ENCODE measurements at regions not wholly inside any gene's neighbourhood (a gene's known extent, or its start where the extent isn't known, plus 50 kb on each side); places are given as distances from the start of the nearest gene placed in this dataset.

DNA sequence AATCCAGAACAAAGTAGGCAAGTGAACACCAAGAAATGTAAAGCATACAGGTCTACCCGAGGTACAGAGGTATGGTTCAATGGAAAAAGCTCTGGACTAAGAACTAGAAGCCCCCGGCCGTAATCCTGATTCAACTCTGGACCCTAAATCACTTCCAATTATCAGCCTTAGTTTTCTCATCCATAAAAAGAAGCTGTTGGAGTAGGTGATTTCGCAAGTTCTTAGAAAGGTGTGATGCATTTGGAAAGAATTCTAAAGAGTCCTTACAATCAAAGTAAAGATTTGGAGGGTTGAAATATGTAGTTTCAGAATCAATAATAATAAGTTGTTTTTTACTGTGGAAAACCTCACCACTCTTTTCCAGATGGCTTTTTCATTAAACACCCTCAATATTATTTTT is 622.1 kb upstream of the ID2 start:
- no peak for DNase-seq

DNA sequence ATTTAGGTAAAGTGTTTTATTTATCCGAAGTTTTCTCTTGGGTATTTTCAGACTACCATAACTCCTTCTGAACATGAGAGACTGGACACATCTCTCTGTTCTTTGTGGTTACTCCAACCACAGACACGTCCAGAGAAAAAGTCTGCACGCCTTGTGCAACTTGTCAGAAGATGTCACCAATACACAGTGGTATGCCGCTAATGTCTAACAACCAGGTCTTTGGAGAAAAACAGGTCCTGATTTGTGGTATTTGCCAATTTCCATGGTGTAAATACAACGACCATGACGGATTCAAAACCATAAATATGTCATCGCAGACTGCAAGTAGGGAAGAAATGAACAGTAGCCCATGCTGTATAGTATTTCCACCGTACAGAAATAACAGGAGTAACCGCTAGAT is 620.6 kb upstream of the ID2 start:
- DNase-seq, result no peak

DNA sequence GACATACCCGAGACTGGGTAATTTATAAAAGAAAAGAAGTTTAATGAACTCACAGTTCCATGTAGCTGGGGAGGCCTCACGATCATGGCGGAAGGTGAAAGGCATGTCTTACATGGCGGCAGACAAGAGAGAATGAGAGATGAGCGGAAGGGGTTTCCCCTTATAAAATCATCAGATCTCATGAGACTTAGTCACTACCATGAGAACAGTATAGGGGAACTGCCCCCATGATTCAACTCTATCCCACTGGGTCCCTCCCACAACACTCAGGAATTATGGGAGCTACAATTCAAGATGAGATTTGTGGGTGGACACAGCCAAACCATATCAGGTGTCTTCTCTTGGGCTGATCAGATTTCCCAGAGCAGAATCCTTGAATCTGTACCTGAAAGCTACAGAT is 617.3 kb upstream of the ID2 start:
- no peak for DNase-seq

DNA sequence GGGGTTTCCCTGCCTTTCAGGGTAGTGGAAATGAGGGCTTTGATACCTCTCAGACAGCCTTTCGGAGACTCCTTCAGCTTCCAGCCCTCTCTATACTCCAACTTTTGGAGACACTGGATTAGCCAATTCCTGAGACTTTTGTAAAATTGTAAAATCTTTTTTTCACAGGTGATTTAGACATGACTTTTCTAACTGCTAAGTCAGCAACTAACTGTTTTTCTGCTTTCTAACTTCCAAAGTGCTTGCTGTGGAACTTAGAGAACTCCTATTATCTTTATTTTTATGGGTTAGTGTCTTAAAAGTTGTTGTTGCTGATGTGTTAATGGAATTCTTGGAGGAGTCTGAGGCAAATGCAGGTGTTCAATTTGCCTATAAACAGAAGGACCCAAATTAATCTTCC is 616.7 kb upstream of the ID2 start:
- no peak for DNase-seq

DNA sequence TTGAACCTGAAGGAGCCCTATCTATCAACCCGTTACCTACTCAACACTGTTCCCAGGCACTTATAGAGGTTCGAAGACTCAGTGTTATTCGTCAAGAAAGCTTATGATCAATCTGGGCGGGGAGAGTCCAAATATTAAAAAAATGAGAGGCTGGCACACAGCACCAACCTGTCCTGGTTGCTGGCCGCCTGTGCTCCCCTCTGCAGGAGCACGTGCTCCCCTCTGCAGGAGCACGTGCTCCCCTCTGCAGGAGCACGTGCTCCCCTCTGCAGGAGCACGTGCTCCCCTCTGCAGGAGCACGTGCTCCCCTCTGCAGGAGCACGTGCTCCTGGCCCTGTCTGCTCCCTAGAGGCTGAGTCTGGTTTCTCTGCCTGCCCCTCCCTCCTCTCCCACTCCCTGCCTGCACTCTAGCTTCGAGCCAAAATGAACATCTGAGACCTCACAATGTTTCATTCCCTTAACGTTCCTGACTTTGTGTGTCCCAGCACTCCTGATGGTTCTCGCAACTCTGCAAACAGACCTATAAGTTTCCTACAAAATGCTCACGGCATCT is 614.0 kb upstream of the ID2 start:
- DNase-seq, result no peak

DNA sequence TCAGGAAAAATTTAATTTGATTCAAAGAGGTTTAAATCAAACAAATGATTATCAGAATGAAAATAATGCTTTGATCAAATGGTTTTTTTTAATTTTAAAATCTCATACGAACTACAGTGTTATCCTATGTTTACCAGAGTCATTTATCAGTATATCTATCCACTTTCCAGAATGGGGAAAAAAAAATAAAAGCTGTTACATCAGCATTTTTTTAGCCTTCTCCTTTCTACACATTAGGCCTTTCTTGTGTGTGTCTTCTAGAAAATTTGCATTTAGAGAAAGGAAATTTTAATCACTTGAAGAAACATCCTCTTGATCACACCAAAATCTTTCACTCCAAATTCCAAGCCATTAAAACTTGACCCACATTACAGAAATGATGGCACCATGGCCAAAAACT is 608.9 kb upstream of the ID2 start:
- no peak for DNase-seq

DNA sequence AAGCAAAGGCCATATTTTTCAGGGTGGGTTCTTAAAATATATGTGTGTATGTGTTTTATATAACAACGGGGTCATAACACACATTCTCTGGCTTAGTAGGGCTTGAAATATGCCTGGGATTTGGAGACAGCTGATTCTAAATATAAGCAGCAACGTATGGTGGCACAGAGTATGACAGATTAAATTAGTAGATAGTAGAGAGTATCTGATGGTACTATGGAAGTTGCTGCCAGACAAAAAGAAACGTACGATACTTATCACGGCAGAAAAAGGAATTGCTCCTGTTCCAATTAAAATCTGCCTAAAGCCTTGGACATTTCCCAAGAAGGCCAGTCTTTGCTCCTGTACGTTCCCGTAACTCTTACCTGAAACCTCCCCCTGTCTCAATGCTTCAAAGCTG is 607.9 kb upstream of the ID2 start:
- DNase-seq, result no peak

DNA sequence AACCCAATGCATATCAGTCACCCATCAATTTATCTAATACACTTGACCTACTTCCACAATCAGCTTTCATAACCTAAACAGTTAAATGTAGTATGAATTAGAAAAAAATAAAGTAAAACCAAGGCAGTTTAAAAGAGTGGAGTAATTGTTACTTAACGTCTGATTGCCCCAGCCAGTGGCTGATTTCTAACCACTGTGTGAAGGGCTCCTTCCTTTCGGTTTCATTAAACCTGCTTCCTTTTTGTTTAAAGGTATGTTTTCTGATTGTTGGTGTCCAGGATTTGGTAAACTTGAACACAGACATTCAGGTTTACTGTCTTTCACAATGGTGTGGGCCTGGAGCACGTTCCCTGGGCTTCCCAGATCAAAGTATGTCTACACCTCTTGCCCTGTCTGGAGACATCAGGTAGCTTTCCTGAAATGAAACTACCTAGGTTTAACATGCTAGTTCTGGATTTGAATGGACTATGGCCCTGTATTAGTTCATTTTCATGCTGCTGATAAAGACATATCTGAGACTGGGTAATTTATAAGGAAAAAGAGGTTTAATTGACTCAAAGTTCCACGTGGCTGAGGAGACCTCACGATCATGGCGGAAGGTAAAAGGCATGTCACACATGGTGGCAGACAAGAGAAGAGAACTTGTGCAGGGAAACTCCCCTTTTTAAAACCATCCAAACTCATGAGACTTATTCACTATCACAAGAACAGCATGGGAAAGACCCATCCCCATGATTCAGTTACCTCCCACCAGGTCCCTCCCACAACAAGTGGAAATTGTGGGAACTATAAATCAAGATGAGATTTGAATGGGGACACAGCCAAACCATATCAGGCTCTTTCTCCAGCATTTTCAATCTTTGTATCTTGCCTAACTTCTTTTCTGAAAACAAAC is 605.2 kb upstream of the ID2 start:
- DNase-seq, result no peak

DNA sequence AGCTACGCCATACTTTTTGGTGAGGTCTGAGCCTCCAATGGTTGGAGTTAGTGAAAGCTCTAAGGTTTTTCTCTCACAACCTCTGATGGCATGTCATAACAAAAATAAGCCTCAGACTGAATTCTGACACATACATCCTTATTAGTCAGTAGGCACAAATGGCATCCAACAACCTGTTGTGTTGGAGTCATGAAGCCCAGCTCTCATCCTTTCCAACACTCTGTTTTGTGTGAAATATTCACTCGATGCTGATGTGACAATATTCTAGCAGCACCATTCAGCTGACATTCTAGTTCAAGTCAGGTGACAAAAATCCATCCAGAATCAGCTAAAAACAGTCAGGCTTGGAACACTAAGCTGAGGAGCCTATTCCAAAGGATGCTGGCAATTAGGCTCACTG is 603.2 kb upstream of the ID2 start:
- DNase-seq, result no peak

DNA sequence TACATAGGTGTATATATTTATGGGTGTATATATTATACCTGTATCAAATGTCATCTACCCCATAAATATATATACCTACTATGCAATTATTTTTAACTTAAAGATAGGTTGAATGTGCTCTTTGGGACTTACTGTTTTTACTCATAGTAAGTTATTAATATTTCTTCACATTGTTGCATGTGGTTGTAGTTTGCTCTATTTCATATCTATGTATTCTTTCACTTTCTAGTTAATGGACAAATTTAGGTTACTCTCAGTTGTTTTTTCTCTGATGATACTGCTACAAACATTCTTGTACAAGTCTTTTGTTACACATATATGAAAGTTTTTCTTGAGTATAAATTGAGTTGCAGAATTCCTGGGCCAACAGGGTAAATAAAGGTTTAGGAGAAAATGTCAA is 601.8 kb upstream of the ID2 start:
- no peak for DNase-seq

DNA sequence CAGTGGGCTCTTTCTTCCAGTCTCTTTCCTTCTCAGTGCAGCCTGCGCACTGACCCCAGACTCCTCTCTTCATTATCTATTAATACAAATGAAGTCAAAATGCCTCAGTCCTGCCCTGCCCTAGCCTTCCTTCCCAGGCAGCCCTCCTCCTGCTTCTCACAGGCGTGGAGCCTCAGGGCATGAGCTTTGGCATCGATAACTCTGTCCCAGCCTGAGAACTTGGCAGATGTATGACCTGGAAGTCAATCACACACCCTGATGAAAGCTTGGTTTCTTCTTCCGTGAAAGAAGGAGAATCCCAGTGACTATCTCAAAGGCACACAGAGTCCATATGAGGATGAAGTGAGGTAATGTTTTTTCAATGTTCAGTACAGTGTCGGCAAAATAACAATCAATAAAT is 600.7 kb upstream of the ID2 start:
- DNase-seq, result no peak

DNA sequence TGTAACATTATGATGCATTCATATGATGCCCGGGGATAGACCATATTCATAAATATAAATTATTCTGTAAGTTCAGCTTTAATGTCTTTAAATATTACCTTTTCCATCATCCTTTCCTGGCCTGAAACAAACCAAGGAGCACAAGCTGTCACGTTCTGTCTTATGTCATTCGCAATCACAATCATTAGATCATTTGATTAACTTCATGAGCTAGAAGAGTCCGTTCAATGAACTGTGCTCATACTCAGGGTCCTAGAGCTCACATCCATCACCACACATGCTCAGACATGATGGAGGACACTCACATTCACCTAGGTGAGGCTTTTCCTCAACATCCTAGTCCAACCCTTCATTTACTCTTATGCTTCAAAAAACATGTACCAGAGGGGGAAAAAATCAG is 599.0 kb upstream of the ID2 start:
- no peak for DNase-seq

DNA sequence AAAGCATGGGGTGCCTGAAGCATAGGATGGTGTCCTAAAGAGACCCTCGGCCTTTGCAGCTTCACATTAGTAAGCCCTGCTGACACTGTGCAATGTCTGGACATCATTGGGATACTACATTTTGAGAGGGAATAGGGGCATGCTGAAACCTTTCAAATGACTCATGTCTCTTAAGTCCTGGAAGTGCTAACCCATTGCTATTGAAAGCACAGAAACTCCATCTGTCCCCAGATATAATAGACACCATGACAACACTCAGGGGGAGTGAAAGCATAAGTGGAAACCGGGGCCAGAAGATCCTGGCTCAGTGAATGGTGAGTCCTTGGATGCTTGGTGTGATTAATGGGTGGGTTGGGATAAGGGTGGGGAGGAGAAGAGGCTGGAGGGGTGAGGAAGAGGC is 595.5 kb upstream of the ID2 start:
- DNase-seq, result no peak

DNA sequence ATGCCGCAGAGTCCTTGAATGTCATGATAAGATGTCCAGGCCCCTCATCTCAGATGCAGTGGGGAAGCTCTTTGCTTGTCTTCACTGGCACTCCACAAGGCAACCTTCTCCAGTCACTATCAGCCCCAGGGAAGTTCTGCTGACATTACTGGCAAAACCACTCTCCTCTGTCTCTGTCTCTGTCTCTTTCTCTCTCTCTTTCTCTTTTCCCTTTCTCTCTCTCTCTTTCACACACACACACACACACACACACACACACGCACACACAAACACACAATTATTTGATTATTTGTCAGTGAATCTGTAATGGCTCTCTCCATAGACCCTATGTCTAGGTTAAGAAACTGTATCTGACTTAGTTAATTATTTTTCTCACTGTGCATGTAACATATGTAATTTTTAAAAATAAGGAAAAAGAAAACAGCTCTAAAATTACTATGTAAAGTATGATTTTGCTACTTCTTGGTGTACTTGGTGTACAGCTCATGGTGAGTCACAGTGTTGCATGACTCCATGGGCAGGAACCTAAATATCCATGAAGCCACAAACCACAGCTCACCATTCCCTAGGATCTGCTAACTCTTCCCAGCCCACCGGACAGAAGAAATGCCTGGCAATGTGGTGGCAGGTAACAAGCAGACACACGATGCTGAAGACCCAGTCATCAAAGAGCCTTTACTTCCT is 594.9 kb upstream of the ID2 start:
- no peak for DNase-seq

DNA sequence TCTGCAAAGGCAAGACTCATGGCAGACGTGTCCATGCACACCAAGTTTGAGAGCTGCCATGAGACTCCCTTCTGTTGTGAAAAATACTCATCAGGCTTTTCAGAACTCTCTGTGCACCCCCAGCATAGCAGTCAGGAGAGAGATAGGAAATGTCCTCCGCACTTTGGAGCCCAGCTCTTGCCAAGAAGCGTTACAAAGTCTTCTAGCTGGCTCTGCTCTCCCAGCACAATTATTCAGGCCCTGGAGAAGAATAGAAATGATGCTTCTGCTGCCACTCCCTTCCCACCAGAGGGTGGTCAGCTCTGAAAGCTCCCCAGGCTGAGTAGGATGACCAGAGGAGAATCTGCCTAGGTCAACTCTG is 594.4 kb upstream of the ID2 start:
- DNase-seq, result no peak

DNA sequence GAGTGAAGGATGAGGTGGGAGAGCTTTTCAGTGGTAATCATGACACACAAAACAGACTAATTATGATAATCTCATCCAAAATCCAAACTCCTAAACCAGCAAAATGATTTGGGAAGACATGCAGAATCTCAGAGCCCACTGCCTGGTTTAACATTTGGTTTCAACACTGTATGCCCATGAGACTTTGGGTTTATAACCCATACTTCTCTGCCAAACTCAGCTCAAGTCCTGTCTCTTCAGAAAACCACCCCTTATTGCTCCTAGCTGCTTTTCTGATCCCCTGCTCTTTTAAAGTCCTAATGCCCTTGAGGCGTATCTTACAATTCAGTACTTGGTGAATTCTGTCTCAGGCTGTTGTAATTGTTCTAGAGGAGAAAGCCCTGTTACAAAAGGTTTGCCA is 593.0 kb upstream of the ID2 start:
- DNase-seq, result no peak

DNA sequence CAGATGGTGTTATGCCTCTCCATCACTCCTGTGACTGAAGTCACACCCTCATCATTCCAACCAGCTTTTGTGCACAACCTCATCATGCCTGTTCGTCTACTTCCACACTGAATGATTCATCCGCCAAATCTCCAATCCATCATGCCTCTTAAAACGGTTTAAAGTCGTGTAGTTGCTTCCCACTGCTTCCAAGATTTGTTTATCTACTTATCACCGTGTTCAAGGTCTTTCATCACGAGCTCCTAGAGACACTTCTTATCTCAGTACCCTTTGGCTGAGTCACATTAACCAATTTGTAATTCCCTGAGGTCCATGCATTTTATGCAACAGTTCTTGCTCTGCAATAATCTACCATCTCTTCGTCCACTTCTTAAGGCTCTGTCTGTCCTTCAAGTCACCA is 592.3 kb upstream of the ID2 start:
- DNase-seq, result no peak

DNA sequence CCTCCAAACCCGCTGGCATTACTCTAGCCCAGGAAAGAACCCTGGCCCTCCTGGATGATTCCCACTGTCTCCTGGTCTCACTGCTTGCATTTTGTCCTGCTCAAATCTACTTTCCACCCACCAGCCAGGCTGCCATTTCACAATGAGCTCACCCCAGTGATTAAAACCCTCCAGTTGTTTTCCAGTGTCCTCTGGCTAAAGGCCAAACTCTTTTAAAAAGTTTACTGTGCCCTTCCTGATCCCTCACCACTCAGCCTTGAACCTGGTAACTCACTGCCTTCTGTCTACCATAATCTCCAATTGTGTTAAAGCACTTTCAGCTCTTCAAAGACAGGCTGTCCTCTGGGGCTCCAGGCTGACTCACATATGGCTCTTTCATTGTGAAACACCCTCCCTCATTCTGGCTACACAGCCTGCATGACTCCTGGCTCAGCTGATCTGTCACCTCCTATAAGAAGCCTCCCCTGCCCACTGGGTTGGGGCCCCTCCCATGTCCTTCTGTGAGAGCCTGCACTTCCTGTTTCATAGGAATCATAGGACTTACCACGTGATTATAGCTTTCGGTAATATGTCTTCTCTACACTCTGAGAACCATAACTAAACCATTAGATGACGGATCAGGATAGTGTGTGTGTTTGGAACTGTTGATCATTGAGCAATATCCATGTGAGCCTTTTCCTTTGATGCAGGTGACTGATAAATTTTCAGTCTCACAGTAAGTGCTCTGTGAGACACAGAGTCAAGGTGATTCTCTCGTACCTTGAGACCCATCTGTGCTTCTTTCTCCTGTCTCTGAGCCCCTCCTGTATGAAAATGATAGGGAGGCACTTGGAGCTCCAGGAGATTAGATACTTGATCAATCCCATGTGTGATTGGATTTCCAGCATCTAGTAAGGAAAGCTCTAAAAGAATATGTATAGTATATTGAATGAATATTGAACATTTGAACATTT is 590.8 kb upstream of the ID2 start:
- DNase-seq, result no peak

DNA sequence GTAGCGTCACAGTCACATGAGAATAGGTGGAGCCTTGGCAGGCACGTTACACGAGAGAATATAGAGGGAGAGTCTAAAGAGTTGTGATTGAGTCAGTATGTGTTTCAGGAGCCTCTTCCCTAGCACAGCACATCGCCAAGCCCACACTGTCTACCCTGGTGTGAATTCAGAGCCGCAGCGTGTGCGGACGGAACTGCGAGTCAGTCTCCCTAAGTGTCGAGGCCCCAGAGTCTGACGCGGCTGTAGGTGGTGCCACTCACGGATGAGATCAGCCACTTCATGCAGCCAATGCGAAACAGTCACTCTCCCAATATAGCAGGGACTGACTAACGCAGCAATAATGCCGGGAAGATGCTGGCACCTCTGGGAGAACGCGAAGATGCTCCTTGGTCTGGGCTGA is 587.3 kb upstream of the ID2 start:
- DNase-seq, result no peak

DNA sequence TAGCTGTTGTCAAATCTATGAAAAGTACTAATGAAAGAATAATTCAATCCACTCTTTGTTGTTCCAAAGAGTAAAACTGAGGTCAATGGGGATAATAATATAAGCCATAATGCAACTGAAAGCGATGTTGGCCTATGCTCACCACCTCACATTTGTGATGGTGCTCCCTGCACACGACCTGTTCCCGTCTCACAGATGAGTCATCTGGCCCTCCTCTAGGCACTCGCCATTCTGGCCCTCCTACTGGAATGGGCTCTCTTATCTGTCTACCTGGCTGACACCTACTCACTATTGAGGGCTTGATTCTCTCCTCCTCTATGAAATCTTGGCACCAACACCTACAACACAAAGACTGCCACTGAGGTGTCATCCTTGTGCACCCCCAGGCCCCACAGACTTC is 585.9 kb upstream of the ID2 start:
- DNase-seq, result no peak

DNA sequence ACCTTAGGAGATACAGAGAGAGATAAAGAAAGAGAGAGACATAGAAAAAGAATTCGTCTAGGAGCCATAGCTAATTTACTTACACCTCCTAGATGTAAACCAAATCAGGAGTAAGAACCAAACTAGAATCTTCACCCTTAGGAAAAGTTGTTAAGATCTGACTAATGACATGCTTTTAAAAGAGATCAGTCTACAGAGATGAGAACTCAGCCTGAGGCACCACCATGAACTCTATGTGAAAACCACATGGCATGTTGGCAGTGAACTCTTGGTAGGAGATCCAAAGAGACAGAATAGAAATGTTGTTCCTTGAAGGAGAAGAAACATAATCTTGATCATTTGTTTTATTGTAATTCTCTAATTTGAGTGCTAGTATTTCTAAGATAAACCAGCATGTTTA is 585.4 kb upstream of the ID2 start:
- DNase-seq, result no peak

DNA sequence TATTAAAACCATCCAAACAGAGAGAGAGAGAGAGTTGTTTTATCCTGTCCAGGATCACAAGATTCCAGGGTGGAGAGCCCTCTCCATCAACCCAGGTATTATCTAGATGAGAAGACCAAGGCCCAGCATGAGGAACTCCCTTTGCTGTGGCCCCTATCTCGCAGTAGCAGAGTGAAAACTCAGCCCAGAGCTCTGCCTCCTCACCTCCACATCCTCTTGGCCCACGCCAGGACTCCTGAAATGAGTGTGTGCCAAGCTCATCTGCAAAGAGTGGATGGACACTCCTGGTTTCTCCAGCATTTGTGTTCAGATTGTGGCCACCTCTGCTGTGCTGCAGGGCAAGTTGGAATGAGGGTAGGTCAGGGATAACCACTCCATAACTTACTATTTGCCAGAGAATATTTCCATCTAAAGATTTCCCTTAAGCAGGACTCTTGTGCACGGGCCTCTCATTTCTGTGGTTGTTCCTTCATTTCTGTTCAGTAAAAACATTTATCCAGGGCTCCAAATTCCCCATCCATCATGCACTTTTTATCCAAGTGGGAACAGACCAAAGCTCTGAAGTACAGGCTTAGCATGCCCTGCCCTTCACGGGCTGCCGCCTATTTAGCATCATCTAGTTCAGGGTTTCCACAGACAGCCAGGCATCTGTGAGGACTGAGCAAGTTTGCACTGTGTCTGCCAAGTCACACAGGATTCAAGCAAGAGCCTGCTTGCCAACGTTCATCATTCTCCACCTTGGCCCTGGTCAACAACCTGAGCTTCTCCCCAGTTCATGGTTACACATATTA is 583.2 kb upstream of the ID2 start:
- DNase-seq, result no peak
